Activated B cell treated with CpG ODN at 0.5 μM for 24 hours (primary cell): ENCODE measurements at regions not wholly inside any gene's neighbourhood (a gene's known extent, or its start where the extent isn't known, plus 50 kb on each side); places are given as distances from the start of the nearest gene placed in this dataset.

Source experiments
- ATAC-seq: fragments of 200-7000 bp; cut with Tn5 transposase; one replicate; pipeline ENCODE4 v1.10.0; 2021; ENCODE audit warnings: low read depth, mild to moderate bottlenecking, moderate library complexity
- CTCF ChIA-PET: fragments of 350-600 bp; sonication (Branson Sonifier 250); formaldehyde crosslinking; loops from one replicate; lab custom pipeline; 2021; ENCODE audit warnings: antibody characterized with exemption; lab: Charles Lee
- POLR2A ChIA-PET: fragments of 350-600 bp; sonication (Branson Sonifier 250); formaldehyde crosslinking; loops from one replicate; lab custom pipeline; 2021; ENCODE audit warnings: antibody characterized with exemption; lab: Charles Lee
- DNase-seq: peaks from one replicate; pipeline ENCODE4 v3.0.0; 2022
- H3K27ac Mint-ChIP-seq: one replicate; pipeline ENCODE4 v1.8.0; 2020; ENCODE audit warnings: mixed read lengths
- H3K27me3 Mint-ChIP-seq: one replicate; pipeline ENCODE4 v1.8.0; 2021; ENCODE audit warnings: mixed read lengths
- H3K36me3 Mint-ChIP-seq: one replicate; pipeline ENCODE4 v1.8.0; 2021; ENCODE audit warnings: low read depth, mixed read lengths
- H3K4me1 Mint-ChIP-seq: one replicate; pipeline ENCODE4 v1.8.0; 2021; ENCODE audit warnings: mixed read lengths
- H3K4me3 Mint-ChIP-seq: one replicate; pipeline ENCODE4 v1.8.0; 2020; ENCODE audit warnings: mild to moderate bottlenecking, mixed read lengths
- H3K9me3 Mint-ChIP-seq: one replicate; pipeline ENCODE4 v1.8.0; 2020; ENCODE audit warnings: mixed read lengths
- CTCF ChIP-seq: fragments of 200-600 bp; IDR thresholded peaks from one replicate; pipeline ENCODE4 v1.8.0; 2022; ENCODE audit warnings: antibody characterized with exemption, mild to moderate bottlenecking
- intact Hi-C: fragments of 100-400 bp; cut with micrococcal nuclease; formaldehyde crosslinking; loops from one replicate; pipeline ENCODE4 v1.15.1; 2024

GRCh38 chr18:25726298-25726697 is 364.1 kb downstream of the SS18 start:
- ATAC-seq (no peak), DNase-seq (no peak)
- peaks cover 3% of the 10 kb centered on the region for H3K27me3 Mint-ChIP-seq
- H3K27ac Mint-ChIP-seq = no peak overlapping the region
- intact Hi-C loops = no loop called here
- POLR2A ChIA-PET = no interaction called here
- CTCF ChIA-PET = no interaction called here
- H3K4me3 Mint-ChIP-seq = no peak overlapping the region
- H3K9me3 Mint-ChIP-seq = peaks cover 12% of the 10 kb centered on the region
- no peaks in the 10 kb centered on the region for H3K36me3 Mint-ChIP-seq
- TF ChIP-seq CTCF = no peak
- H3K4me1 Mint-ChIP-seq = no peaks in the 10 kb centered on the region

- intact Hi-C loops = no loop called here
- Mint-ChIP-seq H3K9me3 (peaks cover 16% of the 10 kb centered on the region), H3K36me3 (no peaks in the 10 kb centered on the region), H3K4me1 (no peaks in the 10 kb centered on the region), H3K4me3 (no peak overlapping the region), H3K27me3 (peaks cover 3% of the 10 kb centered on the region), H3K27ac (no peak overlapping the region)
- POLR2A ChIA-PET = no interaction called here
- no peak for TF ChIP-seq CTCF
- ATAC-seq = no peak
- CTCF ChIA-PET = no interaction called here
- no peak for DNase-seq
Measured at GRCh38 chr18:25725501-25725900, 364.9 kb downstream of the SS18 start.

GRCh38 chr18:25724997-25725396 is 365.4 kb downstream of the SS18 start:
- ATAC-seq = no peak
- no peak for TF ChIP-seq CTCF
- Mint-ChIP-seq H3K9me3 (peaks cover 12% of the 10 kb centered on the region), H3K27ac (no peak overlapping the region), H3K4me1 (no peaks in the 10 kb centered on the region), H3K36me3 (no peaks in the 10 kb centered on the region), H3K27me3 (peaks cover 3% of the 10 kb centered on the region), H3K4me3 (no peak overlapping the region)
- POLR2A ChIA-PET = no interaction called here
- intact Hi-C loops = no loop called here
- CTCF ChIA-PET = no interaction called here
- DNase-seq = no peak

- H3K4me1 Mint-ChIP-seq = no peaks in the 10 kb centered on the region
- no peak overlapping the region for H3K27ac Mint-ChIP-seq
- H3K27me3 Mint-ChIP-seq = peaks cover 3% of the 10 kb centered on the region
- POLR2A ChIA-PET = no interaction called here
- TF ChIP-seq CTCF = no peak
- no peak overlapping the region for H3K4me3 Mint-ChIP-seq
- H3K36me3 Mint-ChIP-seq = no peaks in the 10 kb centered on the region
- intact Hi-C loops = no loop called here
- DNase-seq (no peak), ATAC-seq (no peak)
- peaks cover 12% of the 10 kb centered on the region for H3K9me3 Mint-ChIP-seq
- CTCF ChIA-PET = no interaction called here
Measured at GRCh38 chr18:25724121-25724520, 366.3 kb downstream of the SS18 start.

- no peaks in the 10 kb centered on the region for H3K36me3 Mint-ChIP-seq
- no peak overlapping the region for H3K4me3 Mint-ChIP-seq
- intact Hi-C loops = no loop called here
- H3K27me3 Mint-ChIP-seq = no peaks in the 10 kb centered on the region
- peaks cover 5% of the 10 kb centered on the region for H3K9me3 Mint-ChIP-seq
- POLR2A ChIA-PET = no interaction called here
- no peak for TF ChIP-seq CTCF
- no peak overlapping the region for H3K27ac Mint-ChIP-seq
- ATAC-seq (no peak), DNase-seq (no peak)
- no peaks in the 10 kb centered on the region for H3K4me1 Mint-ChIP-seq
- CTCF ChIA-PET = no interaction called here
Measured at GRCh38 chr18:25713103-25713502, 361.1 kb upstream of the ZNF521 start.
